H9 (cell line): ENCODE measurements at regions not wholly inside any gene's neighbourhood (a gene's known extent, or its start where the extent isn't known, plus 50 kb on each side); places are given as distances from the start of the nearest gene placed in this dataset.
"Not testable (repeated sequence)": the region's sequence is repeated elsewhere in the genome, so short reads cannot be mapped to it uniquely, and the experiment has no call there.

Experiments used
- DNase-seq: peaks from one replicate; pipeline ENCODE4 v3.0.0-alpha.2; 2017
- H2AFZ ChIP-seq: one replicate; pipeline ENCODE4 v1.6.1; 2013; ENCODE audit warnings: mild to moderate bottlenecking, low read length, control low read depth, moderate library complexity
- H2AK5ac ChIP-seq: 2 replicates; pipeline ENCODE4 v1.6.1; 2013; ENCODE audit warnings: low read length, control low read depth, mixed read lengths; ENCODE audit not compliant: insufficient read length
- H2BK120ac ChIP-seq: one replicate; pipeline ENCODE4 v1.6.1; 2013; ENCODE audit warnings: low read depth, mild to moderate bottlenecking, low read length, control low read depth, inconsistent platforms; ENCODE audit not compliant: poor library complexity, severe bottlenecking
- H2BK12ac ChIP-seq: 2 replicates; pipeline ENCODE4 v1.6.1; 2013; ENCODE audit warnings: low read length, control low read depth, mixed read lengths, low read depth; ENCODE audit not compliant: insufficient read length
- H2BK15ac ChIP-seq: 2 replicates; pipeline ENCODE4 v1.6.1; 2013; ENCODE audit warnings: low read depth, low read length, control low read depth
- H2BK20ac ChIP-seq: one replicate; pipeline ENCODE4 v1.6.1; 2013; ENCODE audit warnings: low read depth, mild to moderate bottlenecking, low read length, control low read depth, inconsistent platforms; ENCODE audit not compliant: poor library complexity, severe bottlenecking
- H2BK5ac ChIP-seq: 2 replicates; pipeline ENCODE4 v1.6.1; 2013; ENCODE audit warnings: low read length, control low read depth, mixed read lengths; ENCODE audit not compliant: insufficient read length
- H3K14ac ChIP-seq: 2 replicates; pipeline ENCODE4 v1.6.1; 2013; ENCODE audit warnings: low read length, control low read depth; ENCODE audit not compliant: insufficient read depth
- H3K18ac ChIP-seq: 2 replicates; pipeline ENCODE4 v1.6.1; 2013; ENCODE audit warnings: low read depth, mild to moderate bottlenecking, mixed read lengths, low read length, control low read depth; ENCODE audit not compliant: insufficient read length
- H3K23ac ChIP-seq: 2 replicates; pipeline ENCODE4 v1.6.1; 2013; ENCODE audit warnings: low read length, control low read depth, mixed read lengths, low read depth; ENCODE audit not compliant: insufficient read length
- H3K23me2 ChIP-seq: 2 replicates; pipeline ENCODE4 v1.6.1; 2013; ENCODE audit warnings: low read depth, mild to moderate bottlenecking, mixed read lengths, low read length, control low read depth; ENCODE audit not compliant: insufficient read length, poor library complexity, severe bottlenecking
- H3K27ac ChIP-seq: 2 replicates; pipeline ENCODE4 v1.5.1; 2013; ENCODE audit warnings: low read length, control low read depth, mixed read lengths, low read depth; ENCODE audit not compliant: insufficient read length
- H3K27me3 ChIP-seq: 2 replicates; pipeline ENCODE4 v1.6.1; 2013; ENCODE audit warnings: low read length, control low read depth, inconsistent platforms; ENCODE audit not compliant: insufficient read depth
- H3K4ac ChIP-seq: 2 replicates; pipeline ENCODE4 v1.6.1; 2013; ENCODE audit warnings: low read depth, mild to moderate bottlenecking, control low read depth, inconsistent platforms, low read length, moderate library complexity
- H3K4me1 ChIP-seq: 2 replicates; pipeline ENCODE4 v1.6.1; 2013; ENCODE audit warnings: low read length, control low read depth, inconsistent platforms; ENCODE audit not compliant: insufficient read depth
- H3K4me2 ChIP-seq: 2 replicates; pipeline ENCODE4 v1.6.1; 2013; ENCODE audit warnings: low read length, control low read depth, mixed read lengths; ENCODE audit not compliant: insufficient read length, insufficient read depth
- H3K56ac ChIP-seq: 2 replicates; pipeline ENCODE4 v1.6.1; 2013; ENCODE audit warnings: low read depth, mild to moderate bottlenecking, mixed read lengths, low read length, control low read depth; ENCODE audit not compliant: insufficient read length
- H3K79me1 ChIP-seq: 2 replicates; pipeline ENCODE4 v1.6.1; 2013; ENCODE audit warnings: low read depth, mild to moderate bottlenecking, moderate library complexity, low read length, control low read depth, inconsistent platforms; ENCODE audit not compliant: insufficient read depth, poor library complexity, severe bottlenecking
- H3K79me2 ChIP-seq: 2 replicates; pipeline ENCODE4 v1.6.1; 2013; ENCODE audit warnings: low read length, control low read depth, inconsistent platforms; ENCODE audit not compliant: insufficient read depth
- H3K9ac ChIP-seq: 2 replicates; pipeline ENCODE4 v1.6.1; 2013; ENCODE audit warnings: low read length, control low read depth, mixed read lengths; ENCODE audit not compliant: insufficient read length; ENCODE audit errors: extremely low read depth
- H3K9me3 ChIP-seq: one replicate; pipeline ENCODE4 v1.6.1; 2013; ENCODE audit warnings: low read depth, low read length, inconsistent platforms; ENCODE audit not compliant: control insufficient read depth
- H3T11ph ChIP-seq: one replicate; pipeline ENCODE4 v1.6.1; 2013; ENCODE audit warnings: mild to moderate bottlenecking, low read length, control low read depth, inconsistent platforms
- H4K20me1 ChIP-seq: one replicate; pipeline ENCODE4 v1.6.1; 2013; ENCODE audit not compliant: control insufficient read depth, insufficient read length, insufficient read depth
- H4K5ac ChIP-seq: 2 replicates; pipeline ENCODE4 v1.6.1; 2013; ENCODE audit warnings: low read depth, mild to moderate bottlenecking, mixed read lengths, low read length, control low read depth; ENCODE audit not compliant: insufficient read length
- H4K8ac ChIP-seq: replicated peaks from 2 replicates; pipeline ENCODE4 v1.6.1; 2013; ENCODE audit warnings: low read length, control low read depth, mixed read lengths, low read depth; ENCODE audit not compliant: insufficient read length
- H4K91ac ChIP-seq: 2 replicates; pipeline ENCODE4 v1.6.1; 2013; ENCODE audit warnings: low read depth, mild to moderate bottlenecking, moderate library complexity, mixed read lengths, low read length, control low read depth; ENCODE audit not compliant: insufficient read length
- H3K27ac Mint-ChIP-seq, 3 experiments: 2 replicates in 2 of 3; 3 replicates in 1 of 3; pipeline ENCODE4 v1.8.0; 2020 to 2021; ENCODE audit warnings: mixed read lengths in 3 of 3, mild to moderate bottlenecking in 1 of 3, moderate library complexity in 1 of 3
- H3K27me3 Mint-ChIP-seq: 2 replicates; pipeline ENCODE4 v1.8.0; 2021; ENCODE audit warnings: low read depth, mild to moderate bottlenecking, moderate library complexity, mixed read lengths
- H3K36me3 Mint-ChIP-seq, 3 experiments: 2 replicates in 2 of 3; 3 replicates in 1 of 3; pipeline ENCODE4 v1.8.0; 2020 to 2021; ENCODE audit warnings: low read depth in 3 of 3, mixed read lengths in 3 of 3; ENCODE audit not compliant: insufficient read depth in 1 of 3
- H3K4me1 Mint-ChIP-seq, 2 experiments: 2 replicates each; pipeline ENCODE4 v1.8.0; 2020; ENCODE audit warnings: mixed read lengths in 2 of 2
- H3K4me3 Mint-ChIP-seq, 2 experiments: 2 replicates in 1 of 2; 3 replicates in 1 of 2; pipeline ENCODE4 v1.8.0; 2020 to 2021; ENCODE audit warnings: mild to moderate bottlenecking in 2 of 2, mixed read lengths in 2 of 2, moderate library complexity in 1 of 2
- H3K9me3 Mint-ChIP-seq, 2 experiments: 2 replicates in 1 of 2; 3 replicates in 1 of 2; pipeline ENCODE4 v1.8.0; 2020; ENCODE audit warnings: mild to moderate bottlenecking in 2 of 2, mixed read lengths in 2 of 2, moderate library complexity in 1 of 2
- CTCF ChIP-seq: fragments of 200-600 bp; sonication (generic); conservative IDR thresholded peaks from 3 replicates; pipeline ENCODE4 v1.8.0; 2021; ENCODE audit warnings: antibody characterized with exemption, mild to moderate bottlenecking
- WGBS: extraction: QIAGEN DNeasy Blood & Tissue Kit; methylation state at CpG from one replicate; pipeline ENCODE4 v1.1.7; 2013; ENCODE audit warnings: missing lambda C conversion rate, low lambda C conversion rate, mixed read lengths; ENCODE audit not compliant: insufficient read length; ENCODE audit errors: extremely low coverage; 5-methylcytosine and 5-hydroxymethylcytosine counted together

- no peaks in the 10 kb centered on the region for H3K27me3 Mint-ChIP-seq
- Histone ChIP-seq H4K5ac (no peak overlapping the region), H2BK120ac (no peak overlapping the region), H3T11ph (no peak overlapping the region), H2BK20ac (no peak overlapping the region), H3K23me2 (no peaks in the 10 kb centered on the region), H3K4me2 (no peak overlapping the region), H4K91ac (no peak overlapping the region), H2BK15ac (no peak overlapping the region), H3K14ac (no peak overlapping the region), H2BK5ac (no peak overlapping the region), H3K23ac (no peak overlapping the region), H3K79me1 (no peaks in the 10 kb centered on the region), H3K9me3 (no peaks in the 10 kb centered on the region), H3K27ac (no peak overlapping the region), H3K79me2 (no peaks in the 10 kb centered on the region), H3K4me1 (no peaks in the 10 kb centered on the region), H4K8ac (no peak overlapping the region), H3K9ac (no peak overlapping the region), H3K27me3 (no peaks in the 10 kb centered on the region), H2AK5ac (no peak overlapping the region), H3K18ac (no peak overlapping the region), H3K56ac (no peak overlapping the region), H3K4ac (no peak overlapping the region), H2AFZ (no peak overlapping the region), H2BK12ac (no peak overlapping the region), H4K20me1 (no peaks in the 10 kb centered on the region)
- peaks cover 7 to 25% (median 12%) of the 10 kb centered on the region in 3 experiments for H3K36me3 Mint-ChIP-seq
- peaks cover 24 to 28% of the 10 kb centered on the region in 2 experiments for H3K9me3 Mint-ChIP-seq
- H3K4me1 Mint-ChIP-seq, result no peaks in the 10 kb centered on the region
- DNase-seq, result no peak
- no peak overlapping the region for H3K27ac Mint-ChIP-seq
- TF ChIP-seq CTCF, result no peak
- H3K4me3 Mint-ChIP-seq, result no peak overlapping the region
- no CpG with 5 or more reads among the region's 2 CpGs for WGBS
Measured at GRCh38 chr12:40168868-40169267, 55.9 kb upstream of the LRRK2 start.

- DNase-seq, H3K4me3 Mint-ChIP-seq, H4K8ac ChIP-seq, H3K27ac Mint-ChIP-seq, H4K20me1 ChIP-seq, H3K9me3 ChIP-seq, H3K18ac ChIP-seq, H3K79me2 ChIP-seq, H3K14ac ChIP-seq, H3K4me1 ChIP-seq, H3K4me2 ChIP-seq, H2BK20ac ChIP-seq, H3K27me3 Mint-ChIP-seq, H3K27me3 ChIP-seq, H2BK120ac ChIP-seq, H2BK15ac ChIP-seq, H2BK5ac ChIP-seq, H3K4me1 Mint-ChIP-seq, H3T11ph ChIP-seq, H4K5ac ChIP-seq, H4K91ac ChIP-seq, H2AFZ ChIP-seq, H3K27ac ChIP-seq, H3K23ac ChIP-seq, H3K4ac ChIP-seq, H3K23me2 ChIP-seq, H2AK5ac ChIP-seq, H3K79me1 ChIP-seq, H3K9ac ChIP-seq, H2BK12ac ChIP-seq, H3K56ac ChIP-seq: not testable (repeated sequence)
- no CpG with 5 or more reads among the region's 3 CpGs for WGBS
- Mint-ChIP-seq H3K9me3 (peaks cover 28 to 33% of the 10 kb centered on the region in 2 experiments), H3K36me3 (peaks cover 9 to 28% (median 14%) of the 10 kb centered on the region in 3 experiments)
Measured at GRCh38 chr12:40168419-40168818, 56.4 kb upstream of the LRRK2 start.
